22Rv1 (cell line): ENCODE measurements at regions not wholly inside any gene's neighbourhood (a gene's known extent, or its start where the extent isn't known, plus 50 kb on each side); places are given as distances from the start of the nearest gene placed in this dataset.
"Not testable (repeated sequence)": the region's sequence is repeated elsewhere in the genome, so short reads cannot be mapped to it uniquely, and the experiment has no call there.

Source experiments
- H3K27ac ChIP-seq: fragments of 450-650 bp; 2 replicates; pipeline ENCODE4 v1.5.1; 2017
- ZFX ChIP-seq: fragments of 450-650 bp; IDR thresholded peaks from 2 replicates; pipeline ENCODE4 v1.6.1; 2017; ENCODE audit warnings: antibody characterized with exemption, borderline replicate concordance
- TF ChIP-seq, protein P1 (sequence below): fragments of 450-650 bp; IDR thresholded peaks from 2 replicates; pipeline ENCODE4 v1.5.1; 2017; ENCODE audit warnings: mild to moderate bottlenecking

DNA sequence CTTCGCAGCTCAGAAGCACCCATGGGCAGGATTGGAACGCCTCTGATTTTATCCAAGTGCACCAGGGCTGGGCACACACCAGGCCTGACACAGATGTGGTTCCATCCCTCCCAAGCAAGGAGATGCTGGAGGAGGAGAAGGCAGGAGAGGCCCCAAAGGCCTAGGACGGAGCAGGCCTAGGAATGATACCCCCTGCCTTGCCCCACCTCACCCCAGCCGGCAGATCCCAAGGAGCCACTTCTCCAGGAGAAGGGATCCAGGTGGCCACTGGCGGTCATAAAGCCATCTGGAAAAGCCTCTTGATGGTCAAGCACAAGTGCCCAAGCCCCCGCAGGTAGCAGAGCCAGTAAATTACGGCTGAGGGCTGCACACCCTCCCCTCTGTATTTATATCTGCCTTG is 211.8 kb downstream of the TBC1D2B start:
- TF ChIP-seq, protein P1, sequence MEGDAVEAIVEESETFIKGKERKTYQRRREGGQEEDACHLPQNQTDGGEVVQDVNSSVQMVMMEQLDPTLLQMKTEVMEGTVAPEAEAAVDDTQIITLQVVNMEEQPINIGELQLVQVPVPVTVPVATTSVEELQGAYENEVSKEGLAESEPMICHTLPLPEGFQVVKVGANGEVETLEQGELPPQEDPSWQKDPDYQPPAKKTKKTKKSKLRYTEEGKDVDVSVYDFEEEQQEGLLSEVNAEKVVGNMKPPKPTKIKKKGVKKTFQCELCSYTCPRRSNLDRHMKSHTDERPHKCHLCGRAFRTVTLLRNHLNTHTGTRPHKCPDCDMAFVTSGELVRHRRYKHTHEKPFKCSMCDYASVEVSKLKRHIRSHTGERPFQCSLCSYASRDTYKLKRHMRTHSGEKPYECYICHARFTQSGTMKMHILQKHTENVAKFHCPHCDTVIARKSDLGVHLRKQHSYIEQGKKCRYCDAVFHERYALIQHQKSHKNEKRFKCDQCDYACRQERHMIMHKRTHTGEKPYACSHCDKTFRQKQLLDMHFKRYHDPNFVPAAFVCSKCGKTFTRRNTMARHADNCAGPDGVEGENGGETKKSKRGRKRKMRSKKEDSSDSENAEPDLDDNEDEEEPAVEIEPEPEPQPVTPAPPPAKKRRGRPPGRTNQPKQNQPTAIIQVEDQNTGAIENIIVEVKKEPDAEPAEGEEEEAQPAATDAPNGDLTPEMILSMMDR, result no peak
- TF ChIP-seq ZFX, result no peak

DNA sequence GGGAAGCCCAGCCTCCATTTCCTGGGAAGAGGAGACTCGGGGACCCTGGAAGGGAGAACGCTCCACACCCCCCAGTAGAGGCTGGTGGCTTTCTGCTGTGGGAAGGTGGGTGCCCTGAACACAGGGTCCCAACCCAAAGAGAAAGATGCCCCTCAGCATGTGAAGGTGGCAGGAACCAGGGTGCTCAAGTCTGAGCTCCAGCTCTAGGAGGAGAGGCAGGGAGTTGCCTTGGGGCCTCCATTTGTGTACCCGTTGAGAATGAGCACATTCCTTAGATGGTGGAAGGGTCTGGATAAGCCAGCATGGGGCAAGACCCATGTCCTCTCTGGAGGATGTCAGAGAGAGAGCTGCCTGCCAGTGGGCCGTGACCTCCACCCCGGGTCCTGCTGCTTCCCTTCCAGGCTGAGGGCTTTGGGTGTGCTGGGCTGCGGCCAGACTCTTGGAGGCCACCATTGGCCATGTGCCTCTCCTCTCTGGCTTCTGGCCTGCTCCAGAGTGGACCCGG is 212.4 kb downstream of the TBC1D2B start:
- TF ChIP-seq, protein P1, result no peak
- TF ChIP-seq ZFX, result no peak
- H3K27ac ChIP-seq, result no peak overlapping the region

More for the DNA sequence above, 211.8 kb downstream of the TBC1D2B start:
- no peak overlapping the region for H3K27ac ChIP-seq

DNA sequence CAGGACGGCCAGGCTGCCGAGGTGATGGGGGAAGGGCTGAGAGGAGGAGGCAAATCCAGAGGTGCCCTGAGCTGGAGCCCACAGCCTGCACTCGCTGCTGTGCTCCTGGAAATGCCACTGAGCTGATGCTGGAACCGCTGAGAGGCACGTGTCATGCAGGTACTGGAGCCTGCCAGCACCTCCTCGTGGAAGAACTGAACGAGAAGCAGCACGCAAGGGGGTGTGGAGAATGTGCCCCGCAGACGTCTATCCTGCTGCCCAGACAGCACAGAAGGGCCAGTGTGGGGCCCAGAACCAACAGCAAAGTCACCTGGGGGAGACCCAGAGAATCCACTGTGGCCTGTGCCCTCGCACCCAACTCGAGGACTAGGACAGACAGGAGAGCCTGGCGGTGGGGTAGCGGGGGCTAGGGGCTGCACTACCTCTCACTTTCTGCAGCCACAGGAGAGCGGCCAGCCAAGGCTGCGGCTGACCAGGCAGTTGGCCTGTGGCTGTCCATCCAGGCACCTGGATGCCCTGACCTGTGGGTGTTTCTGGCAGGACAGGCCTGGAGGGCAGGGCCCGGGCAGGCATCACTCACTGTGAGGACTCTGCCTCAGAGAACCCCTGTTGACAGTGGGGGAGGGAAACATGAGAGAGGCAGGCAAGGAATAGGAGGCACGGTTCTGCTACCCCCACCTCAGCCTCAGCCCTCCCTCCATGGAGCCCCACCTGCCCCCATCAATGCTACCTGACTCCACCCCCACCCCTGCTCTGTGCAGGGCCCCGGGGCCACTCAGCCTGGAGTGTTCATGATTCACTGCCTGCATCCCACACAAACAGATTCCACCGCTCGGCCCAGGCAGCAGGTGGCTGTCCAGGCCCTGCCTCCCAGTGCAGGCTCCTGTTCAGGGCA is 213.1 kb downstream of the TBC1D2B start:
- no peak for TF ChIP-seq ZFX
- TF ChIP-seq, protein P1, result no peak
- H3K27ac ChIP-seq, result no peak overlapping the region

DNA sequence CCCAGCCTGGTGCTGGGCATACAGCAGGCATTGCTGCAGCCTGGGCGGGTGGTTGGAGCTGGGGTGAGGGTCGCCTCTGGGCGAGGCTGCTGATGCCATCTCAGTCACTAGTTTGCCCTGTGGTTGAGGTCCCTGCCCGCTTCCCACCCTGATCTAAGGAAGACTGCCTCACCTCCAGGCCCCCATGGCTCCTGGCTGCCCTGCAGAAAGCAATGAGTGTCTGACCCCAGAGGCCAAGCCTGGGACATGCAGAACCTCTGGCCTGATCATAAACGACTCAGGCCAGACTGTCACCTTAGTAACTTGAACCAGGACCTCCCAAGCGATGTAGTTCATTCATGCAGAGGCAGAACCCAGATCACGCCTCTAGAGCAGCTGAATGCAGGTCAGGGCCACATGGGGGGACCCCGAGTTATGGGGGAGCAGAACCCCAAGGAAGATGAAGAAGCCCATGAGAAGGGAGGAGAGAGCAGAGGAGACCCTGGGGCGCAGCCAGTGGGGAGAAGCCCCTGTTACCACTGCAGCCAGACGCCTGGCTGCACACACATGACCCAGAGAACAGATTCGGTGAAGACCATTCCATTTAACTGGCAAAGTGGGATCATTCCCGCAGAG is 213.9 kb downstream of the TBC1D2B start:
- TF ChIP-seq, protein P1, result no peak
- TF ChIP-seq ZFX, result no peak
- no peak overlapping the region for H3K27ac ChIP-seq

DNA sequence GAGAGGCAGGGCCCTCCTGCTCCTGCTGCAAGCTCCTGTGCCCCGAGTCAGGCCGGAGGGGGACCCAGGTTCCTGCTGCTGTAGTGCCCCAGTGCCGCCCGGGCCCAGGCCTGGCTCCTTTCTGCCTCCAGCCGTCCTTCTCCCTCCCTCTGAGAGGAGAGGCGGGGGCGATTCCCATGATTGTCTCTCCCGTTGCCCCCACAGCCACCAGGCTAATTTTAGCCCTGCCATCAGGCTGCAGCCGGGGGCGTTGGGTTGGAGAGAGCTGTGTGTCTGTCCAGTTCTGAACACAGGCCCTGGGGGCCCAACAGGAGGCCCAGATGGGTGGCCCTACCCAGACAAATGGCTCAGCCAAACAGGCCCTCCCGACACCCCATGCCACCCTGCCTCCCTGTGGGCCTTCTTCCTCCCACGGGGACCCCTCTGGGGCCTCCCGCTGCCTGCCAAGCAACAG is 214.8 kb downstream of the TBC1D2B start:
- H3K27ac ChIP-seq, result no peak overlapping the region
- TF ChIP-seq, protein P1, result no peak
- no peak for TF ChIP-seq ZFX

DNA sequence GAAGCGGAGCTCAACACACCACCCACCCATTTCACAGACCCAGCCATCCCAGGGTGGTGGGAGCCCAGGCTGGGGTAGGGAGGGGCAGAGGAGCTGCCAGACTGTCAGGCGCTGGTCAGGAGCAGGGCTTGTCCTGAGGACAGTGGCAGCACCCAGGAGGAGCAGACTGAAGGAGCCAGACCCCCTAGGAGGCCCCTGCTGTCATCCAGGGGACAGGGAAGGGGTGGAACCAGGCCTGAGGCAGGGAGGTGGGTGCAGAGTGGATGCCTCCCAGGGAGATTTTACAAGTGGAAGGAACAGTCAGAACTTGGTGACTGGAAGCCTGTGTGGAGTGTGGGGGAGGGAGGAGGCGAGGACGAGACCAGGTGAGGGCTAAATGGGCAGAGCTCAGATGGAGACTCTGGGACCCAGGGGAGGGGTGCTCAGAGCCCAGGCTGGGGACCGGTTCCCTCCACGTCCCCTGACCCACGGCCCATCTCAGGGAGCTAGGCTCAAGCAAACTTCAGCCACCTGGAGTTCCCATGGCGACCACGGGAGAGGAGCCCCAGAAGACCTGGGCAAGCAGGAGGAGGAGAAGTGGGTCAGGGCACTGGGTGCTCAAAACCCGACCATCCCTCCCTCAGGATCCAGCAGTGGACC is 215.4 kb downstream of the TBC1D2B start:
- not testable (repeated sequence) for H3K27ac ChIP-seq

DNA sequence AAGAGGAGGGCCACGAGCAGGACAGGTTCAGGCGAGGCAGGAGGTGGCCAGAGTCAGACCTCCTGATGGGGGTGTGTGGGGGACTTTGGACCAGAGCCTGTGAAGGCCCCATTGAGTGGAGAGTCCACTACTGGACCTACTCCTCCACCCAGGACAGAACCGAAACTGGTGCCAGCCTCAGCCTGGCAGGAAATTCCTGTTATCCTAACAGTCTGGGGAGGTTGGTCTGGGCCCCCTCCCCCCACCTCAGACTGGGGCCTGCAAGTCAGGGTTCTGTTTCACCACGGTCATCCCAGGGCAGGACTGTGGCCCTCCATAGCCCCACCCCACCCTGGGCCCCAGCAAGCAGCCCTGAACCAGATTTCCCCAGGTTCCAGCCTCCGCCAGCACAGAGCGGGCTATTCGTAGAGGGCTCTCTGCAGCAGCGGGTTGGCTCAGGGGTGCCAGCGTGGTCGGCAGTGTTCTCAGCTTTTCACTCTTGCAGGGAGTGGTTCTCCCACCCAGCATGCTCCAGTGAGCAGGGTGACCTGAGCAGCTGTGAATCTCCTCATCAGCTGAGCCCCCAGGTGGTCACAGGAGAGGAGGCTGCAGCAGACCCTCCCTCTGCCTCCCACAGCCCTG is 217.3 kb downstream of the TBC1D2B start:
- no peak overlapping the region for H3K27ac ChIP-seq
- no peak for TF ChIP-seq ZFX
- TF ChIP-seq, protein P1, result no peak
